GM12874 (cell line): ENCODE measurements at regions not wholly inside any gene's neighbourhood (a gene's known extent, or its start where the extent isn't known, plus 50 kb on each side); places are given as distances from the start of the nearest gene placed in this dataset.

Source experiments
- CTCF ChIP-seq: IDR thresholded peaks from 2 replicates; pipeline ENCODE4 v1.5.1; 2011; ENCODE audit warnings: low read depth, mild to moderate bottlenecking, control low read depth, low read length, moderate library complexity; ENCODE audit not compliant: insufficient read depth

- no peak for TF ChIP-seq CTCF
Measured at GRCh38 chr5:99675974-99676373, 747.2 kb upstream of the CHD1 start.

GRCh38 chr5:99674101-99674500 lies 745.3 kb upstream of the CHD1 start:
- no peak for TF ChIP-seq CTCF

GRCh38 chr5:99664972-99665371 lies 736.2 kb upstream of the CHD1 start:
- TF ChIP-seq CTCF: no peak

- no peak for TF ChIP-seq CTCF
Measured at GRCh38 chr5:99651298-99651697, 722.5 kb upstream of the CHD1 start.

- no peak for TF ChIP-seq CTCF
Measured at GRCh38 chr5:99646011-99646647, 717.3 kb upstream of the CHD1 start.

- TF ChIP-seq CTCF: no peak
Measured at GRCh38 chr5:99644822-99645221, 716.0 kb upstream of the CHD1 start.

- TF ChIP-seq CTCF: no peak
Measured at GRCh38 chr5:99640646-99641045, 711.8 kb upstream of the CHD1 start.

- no peak for TF ChIP-seq CTCF
Measured at GRCh38 chr5:99639905-99640304, 711.1 kb upstream of the CHD1 start.
